Glomerular endothelial cell (primary cell): ENCODE measurements at regions not wholly inside any gene's neighbourhood (a gene's known extent, or its start where the extent isn't known, plus 50 kb on each side); places are given as distances from the start of the nearest gene placed in this dataset.
"Not testable (repeated sequence)": the region's sequence is repeated elsewhere in the genome, so short reads cannot be mapped to it uniquely, and the experiment has no call there.

ENCODE experiments used
- DNase-seq: peaks from one replicate; pipeline ENCODE4 v3.0.0-alpha.2; 2011; ENCODE audit warnings: low read depth, low spot score; ENCODE audit errors: extremely low read depth

DNA sequence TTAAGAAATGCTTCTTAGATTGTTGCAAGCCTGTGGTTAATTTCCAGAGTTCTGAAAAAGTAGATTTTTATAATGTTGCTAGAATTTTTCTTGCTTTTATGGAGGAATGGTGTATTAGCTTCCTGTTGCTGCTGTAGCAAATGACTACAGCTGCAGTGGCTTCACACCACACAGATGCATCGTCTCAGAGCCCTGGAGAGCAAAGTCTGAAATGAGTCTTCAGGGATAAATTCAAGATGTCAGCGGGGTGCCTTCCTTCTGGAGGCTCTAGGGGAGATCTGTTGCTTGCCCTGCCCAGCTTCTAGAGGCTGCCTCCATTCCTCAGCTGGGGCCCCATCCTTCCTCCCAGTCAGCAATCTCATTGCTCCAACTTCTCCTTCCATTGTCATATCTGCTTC is 187.8 kb downstream of the ZNF516 start:
- no peak for DNase-seq

DNA sequence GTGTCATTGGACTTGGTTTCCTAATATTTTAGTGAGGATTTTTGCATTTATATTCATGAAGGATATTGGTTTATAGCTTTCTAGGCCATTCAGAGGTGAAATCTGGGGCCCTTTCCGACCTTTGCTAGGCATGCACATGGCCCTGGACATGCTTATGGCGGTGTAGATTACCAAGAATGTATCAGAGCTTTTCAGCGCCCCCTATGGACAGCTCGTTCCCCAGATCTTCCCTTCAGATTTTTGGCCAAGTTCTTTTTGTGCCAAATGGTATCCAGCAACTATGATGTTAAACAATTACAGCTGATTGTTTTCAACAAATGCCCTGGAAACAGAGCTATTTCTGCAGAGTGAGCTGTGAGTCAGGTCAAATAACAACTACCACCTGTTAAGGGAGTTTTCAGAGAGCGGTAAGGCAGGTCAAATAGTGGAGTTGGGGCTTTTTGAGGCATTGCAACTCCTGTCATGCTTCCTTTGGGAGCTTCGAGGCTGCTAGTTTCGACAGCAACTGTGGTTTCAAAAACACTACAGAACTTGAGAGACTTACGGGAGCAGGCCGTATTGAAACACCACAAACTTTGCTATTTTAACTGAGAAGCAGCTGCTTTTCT is 188.3 kb downstream of the ZNF516 start:
- no peak for DNase-seq

DNA sequence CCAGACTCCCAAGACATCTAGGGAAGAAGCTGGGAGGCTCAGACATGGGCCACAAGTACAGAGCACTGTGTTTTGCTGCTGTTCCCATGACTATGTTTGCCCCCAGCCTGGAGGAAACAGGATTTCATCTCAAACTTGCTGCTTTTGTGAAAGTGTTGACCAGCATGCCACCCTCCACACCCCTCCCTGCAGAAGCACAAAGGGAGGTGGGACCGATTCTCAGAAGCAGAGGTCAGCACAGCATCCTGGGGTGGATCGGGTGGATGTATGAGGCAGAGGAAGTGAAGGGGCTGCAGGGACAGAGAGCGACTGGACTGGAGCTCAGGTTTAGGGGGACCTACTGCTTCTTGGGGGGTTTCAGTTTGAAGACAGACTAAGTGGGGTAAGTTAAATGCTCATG is 209.2 kb downstream of the ZNF516 start:
- no peak for DNase-seq

DNA sequence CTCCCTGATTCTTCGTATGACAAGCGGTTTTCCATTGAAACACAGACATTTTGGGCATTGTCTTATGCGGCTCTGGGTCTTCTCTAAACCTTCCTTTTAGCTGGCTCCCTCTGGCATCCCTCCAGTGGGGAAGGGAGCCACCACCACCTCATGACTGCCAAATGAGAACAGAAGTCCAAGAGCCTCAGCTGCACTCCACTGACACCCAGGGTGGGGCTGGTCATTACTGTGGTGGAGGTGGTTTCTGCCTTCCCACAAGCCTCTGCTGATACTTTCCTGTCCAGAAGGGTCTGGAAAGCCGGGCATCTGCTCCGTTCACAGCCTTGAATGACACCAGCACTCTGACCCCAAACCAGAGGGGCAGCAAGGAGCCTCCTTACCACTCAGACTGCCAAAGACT is 213.5 kb downstream of the ZNF516 start:
- DNase-seq = no peak

DNA sequence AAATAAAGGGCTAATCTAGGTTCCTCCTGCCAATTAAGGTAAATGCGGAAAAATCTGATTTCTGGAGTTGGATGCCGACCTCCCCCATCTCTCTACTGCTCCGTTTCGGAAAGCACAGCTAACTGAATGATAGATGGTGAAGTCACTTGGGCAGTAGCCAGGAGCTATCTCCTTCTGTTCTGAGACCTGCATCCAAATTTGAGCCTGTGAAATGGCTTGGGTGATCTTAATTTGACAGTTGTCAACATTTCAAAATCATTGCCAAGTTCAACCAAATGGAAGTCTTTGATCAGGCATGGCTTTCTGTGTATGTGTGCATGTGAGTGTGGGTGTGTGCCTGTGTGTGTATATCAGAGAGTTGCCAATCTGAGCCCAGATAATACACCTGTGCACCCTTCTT is 217.2 kb downstream of the ZNF516 start:
- no peak for DNase-seq

DNA sequence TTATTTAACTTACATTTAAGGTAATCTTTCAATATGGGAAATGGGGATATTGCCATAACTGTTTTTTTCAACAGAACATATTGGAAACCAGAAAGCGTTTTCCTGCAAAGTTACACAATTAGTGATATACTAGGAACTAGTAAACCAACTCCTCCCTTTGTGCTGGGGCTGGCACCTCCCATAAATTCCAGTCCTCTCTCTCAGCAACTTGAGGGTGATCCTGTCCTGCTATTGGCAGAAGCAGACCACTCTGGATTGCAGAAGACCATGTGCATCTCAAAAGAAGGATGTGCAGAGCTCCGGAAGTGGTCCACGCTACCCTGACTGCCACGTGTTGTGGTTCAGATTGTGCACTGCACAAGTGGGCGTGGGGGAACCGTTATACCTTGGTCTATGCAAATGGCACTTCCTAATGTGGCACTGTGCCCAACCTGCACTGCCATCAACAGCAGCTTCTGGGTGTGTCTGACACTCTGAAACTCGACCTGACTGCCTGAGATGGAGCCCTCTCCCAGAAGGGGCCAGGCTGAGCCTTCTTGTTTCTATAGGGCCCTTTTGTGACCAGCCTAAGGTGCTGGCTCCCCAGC is 219.2 kb downstream of the ZNF516 start:
- no peak for DNase-seq

DNA sequence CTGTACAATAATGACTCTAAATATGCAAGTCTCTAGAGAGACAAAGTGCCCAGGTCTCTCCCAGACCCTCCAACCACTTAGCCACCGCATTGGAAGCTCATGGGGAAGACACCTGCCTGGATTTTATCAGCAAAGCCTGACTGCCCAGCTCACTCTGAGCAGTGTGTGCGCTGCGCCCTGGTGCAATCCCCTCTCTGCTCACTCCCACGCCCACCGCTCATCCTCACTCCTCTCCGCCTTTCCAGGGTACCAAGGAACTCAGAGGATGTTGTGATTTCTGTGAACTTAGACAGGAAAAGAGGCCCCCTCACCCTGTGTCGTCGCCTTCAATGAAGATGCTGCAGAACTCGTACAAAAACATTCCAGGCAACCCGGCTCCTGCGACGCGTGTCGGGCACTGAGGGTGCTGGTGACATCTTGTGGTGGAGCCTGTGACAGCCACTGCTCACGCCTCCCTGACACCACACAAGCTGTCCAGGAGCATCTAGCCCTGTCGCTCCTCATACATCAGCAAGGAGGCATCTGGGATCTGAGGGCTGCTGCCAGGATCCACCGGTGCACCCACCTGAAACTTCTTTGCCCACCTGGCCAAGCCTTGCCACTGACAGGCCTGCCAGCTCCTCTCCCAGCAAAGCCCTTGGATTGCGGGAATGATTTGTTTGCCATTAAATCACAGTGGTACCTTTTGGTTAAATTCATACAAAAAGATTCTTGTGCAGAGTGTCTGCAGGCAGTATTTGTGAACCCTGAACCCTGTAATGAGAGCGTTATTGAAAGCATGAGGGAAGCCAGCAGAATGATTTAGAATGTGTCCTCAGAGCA is 220.4 kb downstream of the ZNF516 start:
- DNase-seq = no peak

DNA sequence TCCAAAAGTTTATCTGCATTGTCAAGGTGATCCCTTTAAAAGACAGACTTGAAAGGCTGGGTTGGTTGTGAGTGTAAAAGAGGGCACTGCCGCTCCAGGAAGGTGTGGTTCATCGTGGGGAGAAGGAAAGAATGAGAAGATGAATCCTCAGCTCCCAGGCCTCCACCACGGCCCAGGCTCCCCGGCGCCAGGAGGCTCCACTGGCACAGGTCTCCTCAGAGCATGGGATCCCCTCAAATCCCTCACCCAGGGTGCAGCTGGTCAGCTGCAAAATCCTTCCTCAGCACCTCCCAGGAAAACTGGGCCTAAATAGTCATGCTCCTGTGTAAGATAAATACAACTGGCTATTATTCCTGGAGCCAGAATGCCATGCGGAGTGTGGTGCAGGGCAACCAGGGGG is 221.1 kb downstream of the ZNF516 start:
- no peak for DNase-seq

DNA sequence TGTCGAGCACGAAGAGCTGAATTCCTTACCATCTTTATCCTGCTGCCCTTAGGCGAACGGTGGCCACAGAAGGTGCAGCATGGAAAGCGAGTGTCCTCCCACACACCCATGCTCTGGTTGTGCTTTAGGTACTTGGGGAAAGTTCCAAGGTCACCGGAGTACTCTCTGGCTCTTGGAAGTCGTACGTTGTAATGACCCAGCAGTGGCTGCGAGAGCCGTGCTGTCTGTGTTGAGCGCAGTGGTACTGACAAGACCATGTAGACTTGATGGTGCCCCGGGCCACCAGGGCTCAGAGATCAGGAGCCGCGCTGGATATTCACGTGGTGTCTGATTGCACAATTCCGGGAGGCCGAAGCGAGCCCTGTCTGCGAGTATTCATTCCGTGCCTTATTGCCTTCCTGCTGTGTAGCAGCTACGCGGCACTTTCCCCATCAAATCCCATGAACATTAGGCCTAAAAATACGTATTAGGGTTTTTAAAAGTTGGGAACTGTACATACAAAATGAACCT is 222.0 kb downstream of the ZNF516 start:
- no peak for DNase-seq

DNA sequence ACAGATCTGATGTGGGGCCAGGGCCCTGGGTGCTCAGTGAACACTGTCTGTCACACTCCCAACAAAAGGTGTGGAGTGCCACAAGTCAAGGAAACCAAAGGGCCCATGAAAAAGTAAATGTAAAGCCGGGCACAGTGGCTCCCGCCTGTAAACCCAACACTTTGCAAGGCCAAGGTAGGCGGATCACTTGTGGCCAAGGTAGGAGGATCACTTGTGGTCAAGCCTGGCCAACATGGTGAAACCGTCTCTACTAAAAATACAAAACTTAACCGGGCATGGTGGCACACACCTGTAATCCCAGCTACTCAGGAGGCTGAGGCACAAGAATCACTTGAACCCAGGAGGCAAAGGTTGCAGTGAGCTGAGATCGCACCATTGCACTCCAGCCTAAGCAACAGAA is 227.6 kb downstream of the ZNF516 start:
- DNase-seq = not testable (repeated sequence)

DNA sequence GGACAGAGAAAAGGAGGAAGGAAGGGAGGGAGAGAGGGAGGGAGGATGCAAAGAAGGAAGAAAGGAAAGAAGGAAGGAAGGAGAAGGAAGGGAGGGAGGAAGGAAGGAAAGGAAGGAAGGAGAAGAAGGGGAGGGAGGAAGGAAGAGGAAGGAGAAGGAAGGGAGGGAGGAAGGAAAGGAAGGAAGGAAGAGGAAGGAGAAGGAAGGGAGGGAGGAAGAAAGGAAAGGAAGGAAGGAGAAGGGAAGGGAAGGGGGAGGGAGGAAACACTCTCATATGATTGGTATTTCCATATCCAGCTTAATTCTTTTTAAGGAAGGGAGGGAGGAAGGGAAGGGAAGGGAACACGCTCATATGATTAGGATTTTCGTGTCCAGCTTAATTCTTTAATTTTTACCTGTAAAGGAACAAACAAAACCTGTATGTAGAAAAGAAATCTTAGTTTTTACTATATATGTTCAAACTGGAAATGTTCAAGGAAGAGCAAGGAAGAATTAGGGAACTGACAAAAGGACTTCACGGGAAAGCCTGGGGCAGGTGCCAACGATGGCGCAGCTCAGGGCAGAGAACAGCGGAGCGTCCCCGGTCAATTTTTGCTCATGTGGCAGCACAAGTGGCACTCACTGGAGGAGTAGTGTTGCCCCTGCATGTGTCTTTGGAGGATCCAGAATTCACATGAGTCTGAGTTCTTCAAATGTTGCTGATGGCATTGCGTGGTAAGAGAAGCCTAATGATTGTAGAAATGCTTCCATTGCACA is 228.6 kb downstream of the ZNF516 start:
- DNase-seq = no peak

DNA sequence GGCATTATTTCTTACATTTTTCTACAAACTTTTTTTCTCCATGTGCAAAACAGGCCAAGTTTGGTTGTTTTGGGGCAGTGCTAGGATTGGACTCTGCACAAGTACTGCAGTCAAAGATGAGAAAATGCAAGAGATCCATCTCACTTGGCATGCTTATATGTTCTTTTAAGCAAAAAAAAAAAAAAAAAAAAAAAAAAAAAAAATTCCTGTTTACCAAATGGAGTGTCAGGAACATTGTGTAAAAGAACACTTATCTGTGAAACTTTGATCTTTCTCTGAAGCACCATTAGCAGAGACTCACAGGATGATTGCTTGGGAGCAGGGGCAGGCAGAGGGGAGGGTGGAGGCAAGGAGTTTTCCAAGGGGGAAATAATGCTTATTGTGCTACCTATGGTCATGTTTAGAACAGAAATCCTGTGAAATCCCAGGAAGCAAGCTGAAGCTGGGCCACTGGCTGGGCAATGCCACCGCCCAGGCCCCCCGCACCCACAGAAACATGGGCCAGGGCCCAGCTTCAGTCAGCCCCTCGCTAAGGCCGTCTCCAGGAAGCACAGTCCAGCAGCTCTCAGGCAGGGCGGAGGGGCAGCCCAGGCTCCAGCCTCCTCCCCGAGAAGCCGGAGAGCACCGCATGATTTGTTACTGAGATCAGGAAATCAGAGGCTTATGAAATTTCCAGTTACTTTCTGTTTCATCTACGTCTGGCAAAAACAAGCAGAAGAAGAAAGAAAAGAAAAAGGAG is 229.4 kb downstream of the ZNF516 start:
- DNase-seq = no peak

DNA sequence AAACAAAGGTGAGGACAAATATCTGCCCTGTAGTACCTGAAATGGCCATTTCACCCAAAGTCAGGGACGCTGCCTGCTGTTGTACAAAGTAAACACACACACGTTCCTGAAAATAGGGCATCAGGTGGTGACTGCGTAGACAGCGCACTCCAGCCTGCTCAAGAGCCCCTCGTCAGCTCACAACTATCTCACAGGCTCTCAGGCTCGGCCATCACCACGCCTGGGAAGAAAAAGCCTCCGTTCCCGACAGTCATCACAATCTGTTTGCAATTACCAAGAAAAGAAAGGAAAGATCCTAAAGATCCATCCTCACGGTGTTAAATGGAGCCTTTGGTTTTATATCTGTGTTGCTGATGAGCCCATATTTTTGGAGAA is 230.2 kb downstream of the ZNF516 start:
- no peak for DNase-seq

DNA sequence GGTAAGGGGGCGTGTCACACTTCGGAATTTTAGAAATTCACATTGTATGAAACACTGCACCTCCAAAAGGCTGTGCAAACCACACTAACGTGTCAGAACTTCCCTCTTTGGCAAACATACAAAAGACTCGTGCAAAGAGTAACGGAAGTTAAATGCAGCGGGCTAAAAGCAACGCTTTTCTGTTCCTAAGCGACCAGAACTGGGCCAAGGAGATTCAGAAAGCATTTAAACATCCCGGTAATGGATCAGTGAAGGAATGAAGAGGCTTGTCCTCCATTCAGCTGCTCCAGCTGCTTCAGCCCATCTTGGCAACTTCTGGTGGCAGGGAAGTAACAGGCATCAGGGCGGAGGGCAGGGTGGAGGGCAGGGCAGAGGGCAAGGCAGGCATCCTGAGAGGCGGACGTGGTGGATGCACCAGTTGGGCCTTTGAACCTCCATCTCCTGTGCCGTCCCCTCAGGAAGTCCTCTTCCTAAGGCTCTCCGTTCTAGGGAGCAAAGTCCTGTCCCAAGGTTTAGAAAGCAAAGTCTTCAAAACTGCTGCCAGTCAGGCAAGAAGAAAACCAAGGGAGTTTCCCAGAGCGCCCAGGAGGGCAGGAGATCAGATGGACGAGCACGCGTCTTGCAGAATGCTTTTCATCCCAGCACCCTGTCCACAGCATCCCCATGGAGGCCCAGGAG is 230.7 kb downstream of the ZNF516 start:
- no peak for DNase-seq

DNA sequence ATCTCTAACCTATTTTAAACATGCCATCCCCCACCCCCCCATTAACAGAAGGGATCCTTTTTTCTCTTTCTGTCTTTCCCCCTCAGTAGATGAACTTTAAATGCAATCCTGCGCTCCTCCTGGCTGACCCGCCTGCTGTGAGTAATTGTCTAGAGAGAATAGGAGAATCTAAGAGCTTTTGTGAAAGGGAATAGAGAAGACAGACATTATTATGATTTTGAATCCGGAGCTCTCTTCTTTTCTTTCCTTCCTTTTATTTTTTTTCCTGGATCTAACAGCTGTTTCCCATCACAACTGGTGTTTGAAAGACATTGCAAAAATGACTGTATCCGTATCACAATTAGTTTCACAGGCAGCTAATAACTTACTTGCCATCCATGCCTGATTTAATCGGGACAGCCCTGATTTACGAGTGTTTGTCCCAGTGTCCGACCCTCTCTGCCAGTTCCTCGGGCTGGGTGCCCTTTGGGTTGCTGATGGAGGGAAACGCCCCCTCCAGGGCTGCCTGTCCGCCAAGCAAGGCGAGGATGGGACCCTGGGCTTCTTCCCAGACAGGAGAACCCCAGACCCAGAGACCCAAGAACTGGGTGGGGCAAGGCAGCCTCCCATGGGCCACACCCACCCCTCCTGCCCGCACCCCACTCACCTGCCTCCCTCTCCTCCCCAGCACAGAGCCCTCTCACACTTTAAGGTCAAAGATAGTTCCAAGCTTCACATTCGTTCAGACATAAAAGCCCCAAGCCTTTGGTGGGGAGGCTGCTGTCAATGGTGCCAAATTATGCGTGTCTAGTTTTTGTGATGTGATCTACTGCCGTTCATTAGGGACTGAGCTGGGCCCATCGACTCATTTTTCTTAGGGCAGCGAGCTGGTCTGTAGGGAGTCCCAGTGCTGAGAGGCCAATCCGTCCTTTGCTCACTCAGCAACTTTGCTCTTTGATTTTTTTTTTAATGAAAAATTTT is 231.7 kb downstream of the ZNF516 start:
- no peak for DNase-seq

DNA sequence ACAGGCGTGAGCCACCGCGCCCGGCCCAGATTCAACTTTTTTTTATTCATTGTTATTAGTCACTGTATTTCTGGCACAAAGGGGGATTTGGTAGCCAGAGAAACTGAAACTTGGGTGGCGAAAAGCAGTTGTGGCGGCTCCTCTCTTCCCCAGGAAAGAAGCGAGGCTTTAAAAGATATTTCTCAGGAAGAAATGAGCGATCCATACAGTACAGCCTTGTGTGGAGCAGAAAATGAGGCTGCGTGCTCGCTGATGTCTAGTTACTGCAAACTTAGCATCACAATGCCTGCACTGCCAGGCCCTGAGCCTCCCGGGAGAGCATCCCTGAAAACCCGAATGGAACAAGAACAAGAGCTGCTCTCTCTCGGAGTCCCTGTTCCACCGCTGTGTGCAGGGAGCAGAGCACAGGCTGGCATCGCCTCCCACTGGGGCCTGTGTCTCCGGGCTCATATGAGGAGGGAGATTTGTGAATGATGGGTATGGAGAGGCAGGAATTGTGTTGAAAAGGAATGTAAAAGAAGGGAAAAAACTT is 234.0 kb downstream of the ZNF516 start:
- DNase-seq = no peak

DNA sequence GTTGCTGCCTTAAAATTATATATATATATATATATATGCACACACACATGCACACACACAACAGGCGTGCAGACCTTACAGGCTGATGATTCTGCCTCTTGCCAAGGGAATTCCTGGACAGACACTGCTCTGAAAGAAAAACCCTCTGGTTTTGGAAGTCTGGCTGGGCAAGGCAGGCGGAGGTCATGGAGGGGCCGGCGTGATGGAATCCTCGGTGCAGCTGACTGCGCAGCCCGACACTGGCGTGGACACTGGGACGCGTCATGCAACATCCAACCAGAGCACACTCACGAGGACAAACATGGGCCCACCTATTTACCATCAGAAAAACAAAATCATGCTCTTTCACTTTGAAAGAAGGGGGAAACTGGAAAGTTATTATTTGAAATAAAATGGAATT is 235.3 kb downstream of the ZNF516 start:
- DNase-seq = no peak

DNA sequence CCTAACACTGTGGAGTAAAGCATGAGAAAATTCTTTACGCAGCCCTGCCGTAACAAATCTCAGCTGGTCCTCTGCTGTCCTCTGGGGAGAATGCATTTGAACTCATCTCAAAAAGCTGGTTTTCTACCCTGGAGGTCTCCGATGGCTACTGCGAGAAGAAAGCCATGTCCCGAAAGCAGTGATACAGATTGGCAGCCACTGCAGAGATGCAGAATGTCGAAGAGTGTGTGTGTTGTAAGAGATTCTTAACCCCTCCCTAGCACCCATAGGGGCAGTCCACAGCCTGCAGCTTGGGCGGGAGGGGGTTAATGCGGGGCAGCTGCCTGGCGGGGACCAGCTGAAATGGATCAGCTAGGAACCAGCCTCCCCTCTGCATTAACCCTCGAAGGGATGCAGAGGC is 235.9 kb downstream of the ZNF516 start:
- DNase-seq = no peak

DNA sequence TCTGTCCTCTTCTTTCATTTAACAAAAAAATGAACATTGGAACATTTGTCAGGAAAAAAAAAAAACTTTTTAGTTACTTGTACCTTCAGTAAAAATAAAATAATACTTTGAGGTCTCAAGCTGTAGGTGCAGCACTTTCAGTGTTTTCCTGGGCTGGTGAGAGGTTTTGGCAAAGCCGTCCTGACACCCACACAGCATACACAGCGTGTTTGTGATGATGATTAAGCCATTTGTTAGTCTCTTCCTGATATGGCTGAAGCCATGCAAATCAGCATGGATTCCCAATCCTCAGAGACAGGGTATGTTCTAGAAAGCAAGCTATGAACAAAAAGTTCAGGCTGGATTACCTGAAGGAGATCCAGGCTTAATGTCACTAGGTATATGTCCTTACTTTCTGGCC is 236.8 kb downstream of the ZNF516 start:
- no peak for DNase-seq
